Gastroesophageal sphincter (tissue), 3 donors: ENCODE measurements at regions not wholly inside any gene's neighbourhood (a gene's known extent, or its start where the extent isn't known, plus 50 kb on each side); places are given as distances from the start of the nearest gene placed in this dataset.

Experiments
- POLR2A ChIP-seq, 2 donors: fragments of 450-650 bp; IDR thresholded peaks; one replicate each; pipeline ENCODE4 v1.6.1; 2017; ENCODE audit warnings: antibody characterized with exemption in 2 of 2, mild to moderate bottlenecking in 2 of 2, moderate library complexity in 1 of 2
- TF ChIP-seq, protein P1 (sequence below), 4 experiments: fragments of 200-600 bp in 2 of 4; fragments of 450-650 bp in 2 of 4; sonication (generic) in 1 of 4; IDR thresholded peaks; one replicate each; pipeline ENCODE4 v1.5.1; 2017 to 2019; ENCODE audit warnings: antibody characterized with exemption in 4 of 4, mild to moderate bottlenecking in 2 of 4, moderate library complexity in 2 of 4

DNA sequence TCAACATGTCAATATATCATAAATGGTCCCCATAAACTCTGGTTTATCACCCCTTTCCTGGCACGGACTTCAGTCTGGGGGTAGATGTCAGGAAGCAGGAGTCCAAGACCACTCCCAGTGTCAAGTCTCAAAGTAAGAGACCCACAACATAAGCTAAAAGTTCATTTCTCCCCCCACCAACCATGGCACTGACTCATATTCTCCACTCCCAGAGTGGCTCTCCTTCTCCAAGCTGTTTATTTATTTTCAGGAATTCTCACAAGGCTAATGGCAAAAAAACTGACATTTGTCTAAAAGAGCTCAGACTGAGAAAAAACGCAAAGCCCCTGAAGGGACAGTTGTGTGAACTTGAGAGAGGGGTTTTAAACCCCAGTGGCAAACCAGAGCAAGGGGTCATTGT is 217.0 kb downstream of the RAB28 start:
- TF ChIP-seq, protein P1, sequence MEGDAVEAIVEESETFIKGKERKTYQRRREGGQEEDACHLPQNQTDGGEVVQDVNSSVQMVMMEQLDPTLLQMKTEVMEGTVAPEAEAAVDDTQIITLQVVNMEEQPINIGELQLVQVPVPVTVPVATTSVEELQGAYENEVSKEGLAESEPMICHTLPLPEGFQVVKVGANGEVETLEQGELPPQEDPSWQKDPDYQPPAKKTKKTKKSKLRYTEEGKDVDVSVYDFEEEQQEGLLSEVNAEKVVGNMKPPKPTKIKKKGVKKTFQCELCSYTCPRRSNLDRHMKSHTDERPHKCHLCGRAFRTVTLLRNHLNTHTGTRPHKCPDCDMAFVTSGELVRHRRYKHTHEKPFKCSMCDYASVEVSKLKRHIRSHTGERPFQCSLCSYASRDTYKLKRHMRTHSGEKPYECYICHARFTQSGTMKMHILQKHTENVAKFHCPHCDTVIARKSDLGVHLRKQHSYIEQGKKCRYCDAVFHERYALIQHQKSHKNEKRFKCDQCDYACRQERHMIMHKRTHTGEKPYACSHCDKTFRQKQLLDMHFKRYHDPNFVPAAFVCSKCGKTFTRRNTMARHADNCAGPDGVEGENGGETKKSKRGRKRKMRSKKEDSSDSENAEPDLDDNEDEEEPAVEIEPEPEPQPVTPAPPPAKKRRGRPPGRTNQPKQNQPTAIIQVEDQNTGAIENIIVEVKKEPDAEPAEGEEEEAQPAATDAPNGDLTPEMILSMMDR (IDR thresholded peaks at IDR 0.05) = no peak
- no peak for TF ChIP-seq POLR2A (IDR thresholded peaks at IDR 0.05)
